Lower leg skin (tissue), 3 donors: ENCODE measurements at regions not wholly inside any gene's neighbourhood (a gene's known extent, or its start where the extent isn't known, plus 50 kb on each side); places are given as distances from the start of the nearest gene placed in this dataset.

Experiments
- CTCF ChIP-seq, 3 donors: fragments of 450-650 bp; IDR thresholded peaks; one replicate each; pipeline ENCODE4 v1.5.1; 2016; ENCODE audit warnings: antibody characterized with exemption in 3 of 3, mild to moderate bottlenecking in 3 of 3, moderate library complexity in 2 of 3
- POLR2A ChIP-seq, 2 donors: fragments of 450-650 bp; IDR thresholded peaks; one replicate each; pipeline ENCODE4 v1.6.1; 2016 to 2017; ENCODE audit warnings: antibody characterized with exemption in 2 of 2, mild to moderate bottlenecking in 1 of 2, moderate library complexity in 1 of 2

- TF ChIP-seq CTCF (IDR thresholded peaks at IDR 0.05) (no peak), POLR2A (IDR thresholded peaks at IDR 0.05) (no peak)
These were observed 193.0 kb upstream of the SHH start for GRCh38 chr7:156005202-156005691.
